ENCODE measurements at regions not wholly inside any gene's neighbourhood (a gene's known extent, or its start where the extent isn't known, plus 50 kb on each side); places are given as distances from the start of the nearest gene placed in this dataset.
A peak's percentile ranks its signal among the peaks of the same experiment; 100 is the strongest.

GRCh38 chr4:65063601-65064000 lies 606.7 kb downstream of the EPHA5 start:
- no peaks in the 10 kb centered on the region for H3K27me3 ChIP-seq (ENCODE audit: control insufficient read depth, insufficient read depth, low read length)
- FAIRE-seq: no peak
- H3K36me3 ChIP-seq (ENCODE audit: control insufficient read depth in 2 of 3, insufficient read depth in 3 of 3, low read length in 3 of 3): no peaks in the 10 kb centered on the region
- DNase-seq: no peak
- intact Hi-C loops (cut with DNase I): no loop called here
- H3K4me3 ChIP-seq (ENCODE audit: low read length in 3 of 3): no peak overlapping the region
- H3K27ac ChIP-seq (ENCODE audit: low read depth in 2 of 2, low read length in 2 of 2): no peak overlapping the region
- H3K9me3 ChIP-seq (ENCODE audit: control insufficient read depth in 2 of 3, insufficient read depth in 1 of 3, low read length in 3 of 3): no peaks in the 10 kb centered on the region
- no peaks in the 10 kb centered on the region for H3K4me1 ChIP-seq (ENCODE audit: control insufficient read depth in 2 of 3, insufficient read depth in 2 of 3, low read depth in 1 of 3, low read length in 3 of 3)
- no peak overlapping the region for H3K9ac ChIP-seq (ENCODE audit: low read length in 3 of 3)
- TF ChIP-seq CTCF (IDR thresholded peaks at IDR 0.05; ENCODE audit: borderline replicate concordance, extremely low read depth, insufficient read depth): no peak

DNA sequence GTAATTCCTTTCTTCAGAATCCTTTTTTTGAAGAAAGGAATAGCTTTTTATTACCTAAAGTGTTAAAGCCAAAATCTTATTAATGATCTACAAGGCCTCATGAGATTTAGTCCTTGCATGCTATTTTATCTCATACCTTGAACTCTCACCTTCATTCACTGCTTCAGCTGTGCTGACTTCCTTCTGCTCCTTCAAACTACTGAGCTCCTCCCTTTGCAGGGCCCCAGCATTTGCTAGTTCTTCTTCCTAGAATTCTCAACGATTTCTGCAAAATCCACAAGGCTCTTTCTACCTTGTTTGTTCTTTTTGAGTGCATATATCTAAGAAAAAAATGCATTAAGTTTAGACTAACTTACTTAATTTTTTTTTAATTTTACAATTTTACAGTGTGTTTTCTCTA lies 619.5 kb downstream of the EPHA5 start:
- Histone ChIP-seq H3K9ac (ENCODE audit: low read length in 3 of 3) (no peak overlapping the region), H3K27ac (ENCODE audit: low read depth in 2 of 2, low read length in 2 of 2) (no peak overlapping the region), H3K4me3 (ENCODE audit: low read length in 3 of 3) (no peak overlapping the region), H3K27me3 (ENCODE audit: control insufficient read depth, insufficient read depth, low read length) (no peaks in the 10 kb centered on the region), H3K36me3 (ENCODE audit: control insufficient read depth in 2 of 3, insufficient read depth in 3 of 3, low read length in 3 of 3) (no peaks in the 10 kb centered on the region), H3K4me1 (ENCODE audit: control insufficient read depth in 2 of 3, insufficient read depth in 2 of 3, low read depth in 1 of 3, low read length in 3 of 3) (no peaks in the 10 kb centered on the region), H3K9me3 (ENCODE audit: control insufficient read depth in 2 of 3, insufficient read depth in 1 of 3, low read length in 3 of 3) (no peaks in the 10 kb centered on the region)
- no peak for TF ChIP-seq CTCF (IDR thresholded peaks at IDR 0.05; ENCODE audit: borderline replicate concordance, extremely low read depth, insufficient read depth)
- FAIRE-seq (no peak), DNase-seq (no peak)
- intact Hi-C loops (cut with DNase I): no loop called here

DNA sequence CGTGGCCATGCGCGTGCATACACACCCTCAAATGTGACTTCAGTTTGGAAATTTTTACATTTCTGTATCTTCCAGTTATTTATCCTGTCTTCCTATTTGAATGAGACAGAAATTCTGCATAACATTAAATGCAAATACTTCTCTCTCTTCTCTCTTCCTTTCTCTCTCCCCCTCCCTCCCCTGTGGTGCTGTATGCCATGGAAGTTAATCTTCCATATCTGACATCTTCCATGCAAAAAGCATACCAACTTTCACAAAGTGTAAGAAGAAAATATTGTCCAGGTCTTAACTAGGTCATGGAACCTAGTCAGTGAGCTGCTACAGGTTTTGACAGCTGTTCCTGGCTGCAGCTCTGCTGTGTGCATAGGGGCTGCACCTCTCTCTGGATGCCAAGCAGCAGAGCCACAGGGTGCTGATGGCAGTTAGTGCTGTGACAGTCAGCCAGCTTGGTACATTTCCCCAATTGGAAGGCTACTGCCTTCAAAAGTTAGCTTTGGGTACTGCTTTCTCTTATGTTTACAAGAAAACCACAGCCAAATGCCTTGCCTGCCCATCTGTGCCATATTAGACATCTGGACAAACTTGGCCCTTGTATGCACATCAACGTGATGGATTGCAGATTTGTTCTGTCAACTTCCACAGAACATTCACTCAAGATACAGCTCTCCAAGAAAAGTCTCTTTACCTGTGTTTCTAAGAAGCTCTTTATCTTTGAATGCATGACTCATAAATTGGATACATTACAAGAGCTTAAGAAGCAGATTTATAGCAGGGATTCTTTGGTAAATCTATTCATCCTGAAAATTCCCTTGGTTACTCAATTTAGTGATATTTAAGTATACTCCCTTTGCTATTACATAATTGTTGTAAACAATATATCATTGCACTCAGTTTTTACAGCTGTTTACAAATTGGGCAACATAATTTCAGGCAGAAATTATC lies 623.8 kb downstream of the EPHA5 start:
- no peak overlapping the region for H3K4me3 ChIP-seq (ENCODE audit: low read length in 3 of 3)
- peak in 3 of 5 donors; percentile 11 to 43 (median 38) for DNase-seq
- FAIRE-seq: no peak

More for the DNA sequence above, 623.8 kb downstream of the EPHA5 start:
- no peak overlapping the region for H3K9ac ChIP-seq (ENCODE audit: low read length in 3 of 3)
- H3K36me3 ChIP-seq (ENCODE audit: control insufficient read depth in 2 of 3, insufficient read depth in 3 of 3, low read length in 3 of 3): no peaks in the 10 kb centered on the region
- TF ChIP-seq CTCF (IDR thresholded peaks at IDR 0.05; ENCODE audit: borderline replicate concordance, extremely low read depth, insufficient read depth): no peak
- intact Hi-C loops (cut with DNase I): no loop called here
- no peak overlapping the region for H3K27ac ChIP-seq (ENCODE audit: low read depth in 2 of 2, low read length in 2 of 2)
- no peaks in the 10 kb centered on the region for H3K4me1 ChIP-seq (ENCODE audit: control insufficient read depth in 2 of 3, insufficient read depth in 2 of 3, low read depth in 1 of 3, low read length in 3 of 3)
- no peaks in the 10 kb centered on the region for H3K9me3 ChIP-seq (ENCODE audit: control insufficient read depth in 2 of 3, insufficient read depth in 1 of 3, low read length in 3 of 3)
- H3K27me3 ChIP-seq (ENCODE audit: control insufficient read depth, insufficient read depth, low read length): no peaks in the 10 kb centered on the region

Data from kidney (tissue), 13 donors.